ENCODE measurements at regions not wholly inside any gene's neighbourhood (a gene's known extent, or its start where the extent isn't known, plus 50 kb on each side); places are given as distances from the start of the nearest gene placed in this dataset.

DNA sequence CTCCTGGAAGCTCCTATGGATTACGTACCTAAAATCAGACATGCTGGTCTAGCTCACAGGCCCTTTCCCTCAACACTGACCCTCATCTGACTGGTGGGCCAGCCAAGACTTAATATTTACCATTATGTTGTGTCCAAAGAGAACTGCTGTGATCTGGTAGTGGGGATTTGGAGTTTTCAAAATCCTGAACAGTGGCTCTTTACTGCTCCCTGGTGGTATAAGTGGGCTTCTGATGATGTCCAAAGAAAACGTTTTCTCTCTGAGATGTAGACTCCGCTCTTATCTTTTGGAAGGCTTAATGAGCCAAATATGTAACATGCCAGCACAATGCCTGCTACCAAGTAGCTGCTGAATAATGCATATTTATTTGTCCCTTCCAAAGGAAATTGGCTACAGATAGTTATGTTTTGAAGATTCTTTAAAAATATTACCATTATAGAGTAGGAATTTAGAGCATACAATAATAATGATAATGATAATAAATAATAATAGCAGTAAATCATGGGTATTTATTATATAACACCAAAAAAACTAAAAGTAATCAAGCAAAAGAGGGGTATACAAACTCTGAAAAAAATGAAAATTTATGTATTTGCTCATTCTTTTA is 406.6 kb upstream of the TNC start:
- H3K4me3 ChIP-seq (ENCODE audit: low read depth, low read length) = no peak overlapping the region
- TF ChIP-seq, protein P1, sequence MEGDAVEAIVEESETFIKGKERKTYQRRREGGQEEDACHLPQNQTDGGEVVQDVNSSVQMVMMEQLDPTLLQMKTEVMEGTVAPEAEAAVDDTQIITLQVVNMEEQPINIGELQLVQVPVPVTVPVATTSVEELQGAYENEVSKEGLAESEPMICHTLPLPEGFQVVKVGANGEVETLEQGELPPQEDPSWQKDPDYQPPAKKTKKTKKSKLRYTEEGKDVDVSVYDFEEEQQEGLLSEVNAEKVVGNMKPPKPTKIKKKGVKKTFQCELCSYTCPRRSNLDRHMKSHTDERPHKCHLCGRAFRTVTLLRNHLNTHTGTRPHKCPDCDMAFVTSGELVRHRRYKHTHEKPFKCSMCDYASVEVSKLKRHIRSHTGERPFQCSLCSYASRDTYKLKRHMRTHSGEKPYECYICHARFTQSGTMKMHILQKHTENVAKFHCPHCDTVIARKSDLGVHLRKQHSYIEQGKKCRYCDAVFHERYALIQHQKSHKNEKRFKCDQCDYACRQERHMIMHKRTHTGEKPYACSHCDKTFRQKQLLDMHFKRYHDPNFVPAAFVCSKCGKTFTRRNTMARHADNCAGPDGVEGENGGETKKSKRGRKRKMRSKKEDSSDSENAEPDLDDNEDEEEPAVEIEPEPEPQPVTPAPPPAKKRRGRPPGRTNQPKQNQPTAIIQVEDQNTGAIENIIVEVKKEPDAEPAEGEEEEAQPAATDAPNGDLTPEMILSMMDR (IDR thresholded peaks at IDR 0.05; ENCODE audit: insufficient read depth, low read depth, low read length) = peak; percentile 87
- peak; percentile 82 for DNase-seq (ENCODE audit: low read depth)

DNA sequence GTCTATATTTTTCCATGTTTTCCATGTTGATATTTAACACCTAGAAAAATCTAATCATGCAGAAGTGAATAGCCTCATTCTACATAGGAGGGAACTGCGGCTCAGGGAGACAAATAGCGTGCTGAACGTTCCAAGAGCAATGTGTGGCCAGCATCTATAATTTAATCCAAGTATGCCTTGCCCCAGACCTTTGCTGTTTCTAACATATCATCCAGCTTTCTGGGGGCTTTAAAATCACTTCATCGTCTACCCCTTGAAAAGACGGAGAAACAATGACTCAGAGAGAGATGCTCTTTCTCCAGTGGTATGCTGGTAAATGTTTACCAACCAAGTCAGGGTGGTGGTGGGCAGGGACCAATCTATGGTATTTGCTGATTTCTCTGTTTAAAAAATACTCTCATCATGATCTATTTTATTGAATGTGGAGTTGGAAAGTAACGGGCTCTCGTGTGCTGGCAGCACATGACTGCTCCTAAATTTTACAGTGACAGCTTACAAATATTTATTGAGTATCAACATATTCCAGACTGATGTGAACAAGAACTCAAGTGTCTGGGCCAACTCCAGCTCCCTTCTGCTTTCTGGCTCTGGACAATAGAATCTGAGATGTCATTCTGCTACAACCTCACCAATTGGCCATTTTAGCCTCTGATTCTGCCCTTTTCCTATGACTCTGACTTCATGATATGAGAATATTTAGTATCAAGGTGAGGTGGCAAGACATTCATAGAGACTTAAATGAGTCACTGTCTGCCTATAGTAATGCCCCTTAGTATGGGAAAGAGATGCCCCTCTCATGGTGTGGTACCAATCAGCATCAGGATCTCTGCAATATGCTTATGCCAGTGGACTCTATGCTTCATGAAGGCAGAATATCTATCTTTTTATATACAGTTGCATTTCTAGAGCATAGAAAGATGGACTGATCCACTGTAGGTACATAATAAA is 407.4 kb upstream of the TNC start:
- TF ChIP-seq, protein P1 (IDR thresholded peaks at IDR 0.05; ENCODE audit: insufficient read depth, low read depth, low read length) = no peak
- no peak overlapping the region for H3K4me3 ChIP-seq (ENCODE audit: low read depth, low read length)
- DNase-seq (ENCODE audit: low read depth) = no peak

DNA sequence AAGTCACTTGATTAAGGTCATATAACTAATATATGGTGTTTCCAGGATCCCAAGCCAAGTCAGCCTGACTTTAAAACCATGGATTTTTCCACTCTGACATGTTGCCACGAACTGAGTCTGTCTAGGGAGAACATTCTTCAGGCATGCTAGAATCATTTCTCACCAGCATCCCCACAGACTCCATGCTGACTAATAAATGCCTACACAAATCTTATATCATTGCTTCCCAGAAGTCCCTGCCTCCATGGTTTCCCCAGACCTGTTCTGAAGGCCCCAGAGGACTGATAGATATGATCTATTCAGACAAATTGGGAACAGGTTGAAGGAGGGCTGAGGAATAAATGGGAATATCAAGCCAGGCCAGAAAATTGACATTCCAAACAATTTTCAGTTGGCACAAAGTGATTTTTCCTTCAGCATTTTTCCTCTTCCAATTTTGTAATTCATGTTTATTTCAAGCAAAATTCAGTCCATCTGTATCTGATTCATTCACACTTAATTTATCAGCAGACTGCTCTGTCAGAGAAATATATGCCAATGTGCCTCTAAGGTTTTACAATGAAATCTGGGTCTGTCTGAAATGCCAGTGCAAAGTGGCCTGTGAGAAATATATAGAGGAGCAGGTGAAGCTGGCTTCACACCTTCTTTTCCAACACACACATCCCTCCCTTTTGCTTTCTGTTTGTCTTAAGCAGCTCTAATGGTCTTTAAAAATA is 413.6 kb upstream of the TNC start:
- no peak overlapping the region for H3K4me3 ChIP-seq (ENCODE audit: low read depth, low read length)
- TF ChIP-seq, protein P1 (IDR thresholded peaks at IDR 0.05; ENCODE audit: insufficient read depth, low read depth, low read length) = no peak
- DNase-seq (ENCODE audit: low read depth) = peak; percentile 45

DNA sequence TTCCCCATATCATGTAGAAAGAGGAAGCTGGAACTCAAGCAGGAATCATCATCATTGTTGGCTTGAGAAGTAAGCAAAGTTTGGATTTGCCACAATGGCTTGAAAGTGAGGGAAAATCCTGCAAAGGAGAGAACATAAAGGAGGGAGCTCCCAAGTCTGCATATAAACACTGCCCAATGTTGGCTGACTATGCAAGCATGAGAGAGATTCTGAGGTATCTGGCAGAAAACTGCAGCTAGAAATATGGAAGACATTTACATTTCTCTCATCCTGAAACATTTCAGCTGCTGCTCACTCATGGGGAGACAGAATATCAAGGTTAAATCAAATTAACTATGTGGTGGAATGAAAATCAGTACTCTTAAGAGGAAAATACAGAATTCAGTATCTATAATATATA is 415.6 kb upstream of the TNC start:
- no peak overlapping the region for H3K4me3 ChIP-seq (ENCODE audit: low read depth, low read length)
- no peak for DNase-seq (ENCODE audit: low read depth)
- TF ChIP-seq, protein P1 (IDR thresholded peaks at IDR 0.05; ENCODE audit: insufficient read depth, low read depth, low read length) = no peak

DNA sequence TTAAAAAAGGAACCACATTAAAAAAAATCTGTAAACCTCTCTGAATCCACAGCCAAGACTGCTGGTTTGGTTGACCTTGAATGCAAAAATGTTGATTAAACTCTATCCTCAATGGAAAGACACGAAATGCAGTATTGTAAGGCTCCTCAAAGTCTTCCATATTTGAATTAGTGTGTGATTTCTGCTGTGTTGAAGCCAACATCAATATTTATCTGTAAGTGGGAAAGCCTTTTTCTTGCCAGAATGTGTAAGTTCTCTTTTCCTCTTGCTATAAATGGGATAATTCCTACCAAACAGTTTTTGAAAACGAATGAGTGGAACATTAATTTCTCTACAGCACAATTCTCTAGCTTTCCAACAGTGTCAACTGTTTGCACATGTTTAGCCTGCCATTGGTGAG is 422.1 kb upstream of the TNC start:
- H3K4me3 ChIP-seq (ENCODE audit: low read depth, low read length) = no peak overlapping the region
- DNase-seq (ENCODE audit: low read depth) = no peak
- TF ChIP-seq, protein P1 (IDR thresholded peaks at IDR 0.05; ENCODE audit: insufficient read depth, low read depth, low read length) = no peak

DNA sequence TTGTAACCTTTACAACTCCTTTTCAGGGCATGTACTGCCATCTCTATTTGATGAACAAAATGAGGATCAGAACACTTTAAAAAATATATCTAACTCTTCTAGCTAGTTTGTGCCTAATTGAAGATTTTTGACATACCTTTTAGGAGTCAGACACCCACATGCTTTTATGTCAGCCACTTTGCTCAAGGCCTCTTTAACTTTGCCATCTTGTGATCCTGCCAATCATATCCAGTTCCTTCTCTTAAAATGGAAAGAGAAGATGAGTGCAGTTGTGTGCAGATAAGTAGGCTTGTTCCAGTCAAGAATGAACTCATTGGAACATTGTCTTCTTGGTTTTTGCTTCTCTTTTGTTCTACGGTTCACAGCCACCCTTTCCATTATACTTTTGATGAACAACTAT is 425.6 kb upstream of the TNC start:
- DNase-seq (ENCODE audit: low read depth) = no peak
- no peak overlapping the region for H3K4me3 ChIP-seq (ENCODE audit: low read depth, low read length)
- TF ChIP-seq, protein P1 (IDR thresholded peaks at IDR 0.05; ENCODE audit: insufficient read depth, low read depth, low read length) = no peak
